Upper lobe of left lung (tissue), 4 donors: ENCODE measurements at regions not wholly inside any gene's neighbourhood (a gene's known extent, or its start where the extent isn't known, plus 50 kb on each side); places are given as distances from the start of the nearest gene placed in this dataset.

ENCODE experiments used
- CTCF ChIP-seq, 6 experiments: fragments of 450-650 bp in 4 of 6; fragments of 200-600 bp in 2 of 6; sonication (generic) in 2 of 6; IDR thresholded peaks; one replicate each; pipeline ENCODE4 v1.5.1; 2016 to 2019; ENCODE audit warnings: antibody characterized with exemption in 6 of 6
- EP300 ChIP-seq, 4 donors: sonication (generic); formaldehyde crosslinking; IDR thresholded peaks; one replicate each; pipeline ENCODE4 v1.5.1; 2017; ENCODE audit warnings: antibody characterized with exemption in 4 of 4, control low read depth in 2 of 4
- POLR2A ChIP-seq, 4 donors: fragments of 450-650 bp; IDR thresholded peaks; one replicate each; pipeline ENCODE4 v1.5.1; 2016 to 2017; ENCODE audit warnings: antibody characterized with exemption in 4 of 4, mild to moderate bottlenecking in 2 of 4
- POLR2AphosphoS5 ChIP-seq, 2 donors: sonication (generic); formaldehyde crosslinking; IDR thresholded peaks; one replicate each; pipeline ENCODE4 v1.5.1; 2017; ENCODE audit warnings: antibody characterized with exemption in 2 of 2

- TF ChIP-seq CTCF (IDR thresholded peaks at IDR 0.05) (no peak), POLR2AphosphoS5 (IDR thresholded peaks at IDR 0.05) (no peak), POLR2A (IDR thresholded peaks at IDR 0.05) (no peak), EP300 (IDR thresholded peaks at IDR 0.05) (no peak)
Observed at GRCh38 chr16:51427085-51427484, 276.0 kb upstream of the SALL1 start.
